C4-2B (cell line): ENCODE measurements at regions not wholly inside any gene's neighbourhood (a gene's known extent, or its start where the extent isn't known, plus 50 kb on each side); places are given as distances from the start of the nearest gene placed in this dataset.

Source experiments
- H3K27ac ChIP-seq: fragments of 450-650 bp; 2 replicates; pipeline ENCODE4 v1.5.1; 2017
- ZFX ChIP-seq: fragments of 450-650 bp; IDR thresholded peaks from 2 replicates; pipeline ENCODE4 v1.6.1; 2017
- TF ChIP-seq, protein P1 (sequence below): fragments of 450-650 bp; conservative IDR thresholded peaks from 2 replicates; pipeline ENCODE4 v1.5.1; 2017; ENCODE audit warnings: mild to moderate bottlenecking

DNA sequence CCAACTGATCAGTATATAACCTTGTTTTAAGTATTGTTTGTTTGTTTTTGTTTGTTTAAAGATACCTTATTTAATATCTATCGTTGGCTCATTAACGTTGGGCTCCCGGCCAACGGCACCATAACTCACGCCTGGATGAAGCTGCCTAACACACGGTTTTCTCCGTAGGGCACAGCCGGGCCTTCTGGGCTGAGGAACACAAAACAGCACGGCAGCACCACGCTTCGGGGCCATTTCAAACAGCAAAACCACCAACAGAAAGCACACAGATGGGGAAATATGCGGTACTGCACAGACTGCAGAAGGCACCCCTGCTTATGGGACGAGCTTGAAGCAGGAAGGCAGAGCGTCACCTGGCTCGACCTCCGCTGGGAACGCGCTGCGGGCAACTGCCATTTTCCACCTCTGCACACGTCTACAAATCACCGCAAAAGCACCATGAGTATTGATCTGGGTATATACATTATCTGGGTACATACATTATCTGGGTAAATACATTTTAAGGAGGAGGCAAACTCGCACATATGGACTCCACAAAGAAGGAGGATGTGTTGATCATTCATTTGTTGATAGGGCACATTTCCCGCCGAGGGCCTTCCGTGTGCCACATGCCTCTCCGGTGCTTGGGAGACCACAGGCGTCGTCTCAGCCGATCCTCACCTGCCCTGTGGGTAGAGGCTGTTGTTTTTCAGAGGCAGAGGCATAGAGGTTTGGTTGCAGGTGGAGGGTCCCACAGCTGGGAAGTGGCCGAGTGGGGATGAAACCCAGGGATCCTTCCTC lies 123.7 kb upstream of the ATP2B2 start:
- H3K27ac ChIP-seq: no peak overlapping the region
- no peak for TF ChIP-seq ZFX

DNA sequence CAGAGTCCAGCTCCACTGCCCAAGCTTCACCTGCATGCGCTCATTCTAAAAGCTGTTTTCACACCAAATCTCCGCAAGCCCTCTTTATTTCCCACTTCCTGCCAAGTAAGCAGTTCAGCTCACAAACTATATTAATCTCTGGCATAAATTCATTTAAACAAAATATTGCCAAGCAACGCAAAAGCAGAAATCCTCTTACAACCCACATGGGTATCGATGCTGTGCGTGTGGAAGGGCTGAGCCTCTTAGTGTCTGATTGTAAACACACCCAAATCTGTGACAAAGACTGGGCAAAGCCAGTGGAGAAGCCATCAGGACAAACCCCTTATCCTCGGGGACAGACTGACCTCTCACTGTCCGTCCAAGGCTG lies 124.3 kb upstream of the ATP2B2 start:
- TF ChIP-seq, protein P1, sequence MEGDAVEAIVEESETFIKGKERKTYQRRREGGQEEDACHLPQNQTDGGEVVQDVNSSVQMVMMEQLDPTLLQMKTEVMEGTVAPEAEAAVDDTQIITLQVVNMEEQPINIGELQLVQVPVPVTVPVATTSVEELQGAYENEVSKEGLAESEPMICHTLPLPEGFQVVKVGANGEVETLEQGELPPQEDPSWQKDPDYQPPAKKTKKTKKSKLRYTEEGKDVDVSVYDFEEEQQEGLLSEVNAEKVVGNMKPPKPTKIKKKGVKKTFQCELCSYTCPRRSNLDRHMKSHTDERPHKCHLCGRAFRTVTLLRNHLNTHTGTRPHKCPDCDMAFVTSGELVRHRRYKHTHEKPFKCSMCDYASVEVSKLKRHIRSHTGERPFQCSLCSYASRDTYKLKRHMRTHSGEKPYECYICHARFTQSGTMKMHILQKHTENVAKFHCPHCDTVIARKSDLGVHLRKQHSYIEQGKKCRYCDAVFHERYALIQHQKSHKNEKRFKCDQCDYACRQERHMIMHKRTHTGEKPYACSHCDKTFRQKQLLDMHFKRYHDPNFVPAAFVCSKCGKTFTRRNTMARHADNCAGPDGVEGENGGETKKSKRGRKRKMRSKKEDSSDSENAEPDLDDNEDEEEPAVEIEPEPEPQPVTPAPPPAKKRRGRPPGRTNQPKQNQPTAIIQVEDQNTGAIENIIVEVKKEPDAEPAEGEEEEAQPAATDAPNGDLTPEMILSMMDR: no peak
- no peak for TF ChIP-seq ZFX
- H3K27ac ChIP-seq: no peak overlapping the region

DNA sequence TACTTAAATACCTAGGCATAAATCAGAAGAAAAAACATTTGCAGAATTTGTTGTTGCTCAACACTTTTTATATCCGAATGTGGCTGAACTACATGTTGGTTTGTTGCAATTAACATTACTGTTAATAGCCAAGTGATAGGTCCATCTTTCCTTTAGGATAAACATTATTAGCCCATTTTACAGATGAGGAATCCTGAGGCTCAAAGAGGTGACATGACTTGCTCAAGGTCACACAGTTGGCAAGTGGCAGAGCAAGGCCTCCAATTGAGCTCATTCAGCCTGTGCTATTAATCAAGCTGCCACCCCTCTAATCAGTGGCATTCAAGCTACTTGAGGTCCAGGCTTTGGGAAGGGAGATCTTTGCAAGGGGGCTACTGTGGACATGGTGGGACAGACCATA lies 125.8 kb upstream of the ATP2B2 start:
- TF ChIP-seq, protein P1: no peak
- TF ChIP-seq ZFX: no peak
- H3K27ac ChIP-seq: no peak overlapping the region

DNA sequence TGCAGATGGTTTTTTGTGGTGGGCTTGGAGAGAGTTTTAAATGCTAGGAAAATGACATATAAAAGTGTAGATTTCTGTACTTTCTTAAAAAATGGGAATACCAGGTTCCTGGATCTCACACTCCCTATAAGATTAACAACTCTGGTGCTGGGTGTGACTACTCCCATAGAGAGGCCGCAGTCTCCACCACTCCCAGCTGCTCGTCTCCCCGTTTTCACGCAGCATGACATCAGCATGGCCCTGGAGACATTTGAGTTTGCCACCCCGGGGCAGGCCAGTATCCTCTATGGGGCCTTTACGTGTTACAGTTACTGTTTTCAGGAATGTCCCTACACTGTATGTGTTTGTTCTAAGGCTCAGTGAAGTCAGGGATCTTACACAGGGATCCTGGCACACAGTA lies 126.7 kb upstream of the ATP2B2 start:
- TF ChIP-seq ZFX: no peak
- TF ChIP-seq, protein P1: no peak
- no peak overlapping the region for H3K27ac ChIP-seq

DNA sequence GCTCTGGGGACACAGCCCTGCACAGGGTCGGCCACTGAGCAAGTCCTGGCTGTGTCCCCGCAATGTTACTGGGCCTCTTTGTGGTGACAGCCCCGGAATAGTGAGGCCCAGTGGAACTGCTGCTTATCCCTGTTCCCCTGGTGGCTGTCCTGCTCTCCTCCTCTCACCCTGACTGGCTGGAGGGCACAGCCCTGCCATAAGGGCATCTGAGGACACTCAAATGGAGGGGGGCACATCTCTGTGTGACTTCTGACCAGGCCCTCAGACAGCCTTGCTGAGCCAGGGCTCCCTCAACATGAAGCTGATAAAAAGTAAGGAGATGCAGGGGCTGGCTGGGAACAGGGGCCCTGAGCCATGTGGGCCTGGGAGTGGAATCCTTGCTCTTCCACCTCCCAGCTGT lies 127.4 kb upstream of the ATP2B2 start:
- TF ChIP-seq, protein P1: no peak
- TF ChIP-seq ZFX: no peak
- no peak overlapping the region for H3K27ac ChIP-seq

DNA sequence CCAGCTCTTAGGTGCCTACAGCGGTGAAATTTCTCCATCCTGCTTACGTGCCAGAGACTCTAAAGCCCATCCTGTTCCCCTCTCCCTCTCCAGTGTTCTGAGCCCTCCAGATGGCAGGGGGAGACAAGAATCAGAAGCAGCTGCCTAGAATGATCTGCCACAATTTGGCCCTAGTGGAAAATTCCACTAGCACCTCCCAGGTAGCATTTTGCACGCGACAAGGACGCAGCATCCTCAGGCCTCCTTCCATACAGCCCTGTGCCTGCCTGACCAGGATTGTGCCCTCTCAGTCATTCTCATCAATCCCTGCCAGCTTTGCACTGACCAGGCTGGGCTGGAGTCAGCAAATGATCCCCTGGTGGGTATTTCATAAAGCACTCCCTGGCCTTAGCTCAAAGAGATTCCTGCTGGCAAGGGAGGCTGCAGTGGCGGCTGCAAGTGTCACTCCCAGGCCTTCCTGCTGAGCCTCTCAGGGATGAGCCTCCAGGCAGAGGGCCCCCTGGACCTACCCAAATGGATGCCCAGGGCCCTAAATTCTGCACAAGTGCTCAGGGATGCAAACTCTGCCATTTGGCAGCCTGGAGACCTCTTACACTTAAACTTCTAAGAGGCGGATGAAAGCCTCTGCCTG lies 130.2 kb upstream of the ATP2B2 start:
- TF ChIP-seq, protein P1: no peak
- no peak for TF ChIP-seq ZFX
- H3K27ac ChIP-seq: no peak overlapping the region

DNA sequence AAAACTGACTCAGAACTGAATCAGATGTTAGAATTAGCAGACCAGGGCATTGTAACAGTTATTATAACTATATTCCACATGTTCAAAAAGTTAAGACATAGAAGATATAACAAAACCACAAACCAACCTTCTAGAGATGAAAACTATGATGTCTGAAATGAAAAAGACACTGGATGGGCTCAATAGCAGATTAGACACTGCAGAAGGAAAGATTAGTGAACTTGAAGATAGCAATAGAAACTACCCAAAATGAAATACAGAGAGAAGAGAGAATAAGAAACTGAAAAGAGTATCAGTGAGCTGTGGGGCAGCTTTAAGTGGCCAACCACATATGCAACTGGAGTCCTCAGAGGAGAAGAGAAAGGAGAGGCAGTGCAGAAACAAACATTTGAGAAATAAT lies 132.0 kb upstream of the ATP2B2 start:
- no peak for TF ChIP-seq ZFX
- TF ChIP-seq, protein P1: no peak
- H3K27ac ChIP-seq: no peak overlapping the region

DNA sequence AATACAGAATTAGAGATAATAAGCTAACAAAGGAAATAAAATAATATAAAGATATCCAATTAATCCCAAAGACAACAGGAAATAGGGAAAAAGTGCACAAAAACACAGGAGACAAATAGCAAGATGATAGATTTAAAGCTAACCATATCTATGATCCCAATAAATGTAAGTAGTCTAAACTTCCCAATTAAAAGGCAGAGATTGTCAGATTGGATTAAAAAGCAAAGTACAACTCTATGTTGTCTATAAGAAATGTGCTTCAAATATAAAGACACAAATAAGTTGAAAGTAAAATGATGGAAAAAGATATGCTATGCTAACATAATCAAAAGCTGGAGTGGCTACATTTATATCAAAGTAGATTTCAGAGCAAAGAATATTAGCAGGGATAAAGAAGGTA lies 133.1 kb upstream of the ATP2B2 start:
- H3K27ac ChIP-seq: no peak overlapping the region
- no peak for TF ChIP-seq ZFX
- TF ChIP-seq, protein P1: no peak
